Hepatic stellate cell (primary cell): ENCODE measurements at regions not wholly inside any gene's neighbourhood (a gene's known extent, or its start where the extent isn't known, plus 50 kb on each side); places are given as distances from the start of the nearest gene placed in this dataset.

Experiments
- DNase-seq: peaks from one replicate; pipeline ENCODE4 v3.0.0; 2011; ENCODE audit warnings: low spot score

- DNase-seq: no peak
Measured at GRCh38 chr7:1286946-1287645, 54.4 kb downstream of the UNCX start.

DNA sequence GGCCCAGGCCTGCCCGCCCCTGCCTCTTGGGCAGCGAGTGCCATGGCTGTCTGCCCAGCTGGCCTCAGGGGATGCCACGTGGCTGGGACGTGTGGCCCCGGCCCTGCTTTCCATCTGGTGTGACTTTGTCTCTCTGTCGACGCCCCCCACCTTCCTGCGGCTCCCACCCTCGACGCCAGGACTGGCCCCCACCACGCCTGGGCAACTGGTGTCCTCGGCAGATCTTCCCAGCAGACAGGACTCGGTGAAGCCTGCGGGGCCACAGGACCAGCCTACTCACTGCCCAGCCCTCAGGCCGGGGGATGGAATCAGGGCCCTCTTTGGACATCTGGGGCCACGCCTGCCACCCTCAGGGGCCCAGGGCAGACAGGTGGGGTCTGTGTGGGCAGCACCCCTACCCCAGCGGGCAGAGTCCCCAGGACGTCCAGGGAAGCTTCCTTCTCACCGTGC lies 55.1 kb downstream of the UNCX start:
- DNase-seq: no peak

DNA sequence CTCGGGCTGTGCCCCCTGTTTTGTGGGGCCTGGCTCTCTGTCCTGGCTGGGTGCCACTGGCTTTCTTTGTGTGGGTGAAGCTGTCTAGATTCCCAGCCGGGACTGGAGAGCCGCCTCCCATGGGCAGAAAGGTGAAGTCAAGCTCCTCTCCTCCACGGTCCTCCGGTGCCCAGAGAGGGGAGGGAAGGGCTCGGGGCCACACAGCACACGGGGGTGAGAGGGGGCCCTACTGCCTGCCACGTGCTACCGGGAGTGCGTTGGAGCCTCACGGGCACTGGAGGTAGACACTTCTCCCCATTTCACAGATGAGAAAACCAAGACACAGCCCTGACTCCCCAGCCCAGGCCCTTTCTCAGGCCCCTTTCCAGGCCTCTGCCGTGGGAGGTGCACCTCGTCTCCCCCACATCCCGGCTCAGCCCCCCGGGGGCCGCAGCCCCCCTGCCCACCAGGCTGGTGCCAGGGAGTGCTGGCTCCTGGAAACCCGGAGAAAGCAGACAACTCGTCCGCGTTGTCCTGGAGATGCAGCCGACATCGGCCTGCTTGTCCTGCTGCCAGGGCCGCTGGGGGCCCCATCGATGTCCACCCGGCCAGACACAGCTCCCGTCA lies 55.8 kb downstream of the UNCX start:
- no peak for DNase-seq

DNA sequence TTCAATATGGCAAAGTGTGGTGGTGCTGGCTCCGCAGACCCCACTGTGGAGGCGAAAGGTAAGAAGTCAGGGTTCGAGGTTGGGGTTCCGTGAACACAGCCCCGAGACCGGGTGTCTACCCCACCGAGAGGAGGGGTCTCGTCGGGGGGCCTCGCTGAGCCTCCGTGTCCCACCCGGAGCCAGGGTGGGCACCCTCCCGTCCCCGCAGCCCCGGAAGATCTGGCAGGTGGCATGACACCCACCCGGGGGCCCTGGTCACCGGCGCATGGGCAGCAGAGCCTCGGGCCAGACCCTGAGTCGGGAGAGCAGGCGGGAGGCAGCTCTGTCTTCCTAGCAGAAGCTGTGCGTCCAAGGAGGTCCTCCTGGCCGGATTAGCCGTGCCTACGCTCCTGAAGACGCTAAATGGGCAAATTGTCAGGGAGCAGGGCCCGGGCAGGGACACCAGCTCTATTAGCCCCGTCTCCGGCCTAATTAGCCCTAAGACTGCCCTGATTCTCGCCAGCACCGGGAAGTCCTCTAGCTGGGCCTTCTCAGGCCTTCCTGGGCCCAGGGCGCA lies 56.4 kb downstream of the UNCX start:
- no peak for DNase-seq

DNA sequence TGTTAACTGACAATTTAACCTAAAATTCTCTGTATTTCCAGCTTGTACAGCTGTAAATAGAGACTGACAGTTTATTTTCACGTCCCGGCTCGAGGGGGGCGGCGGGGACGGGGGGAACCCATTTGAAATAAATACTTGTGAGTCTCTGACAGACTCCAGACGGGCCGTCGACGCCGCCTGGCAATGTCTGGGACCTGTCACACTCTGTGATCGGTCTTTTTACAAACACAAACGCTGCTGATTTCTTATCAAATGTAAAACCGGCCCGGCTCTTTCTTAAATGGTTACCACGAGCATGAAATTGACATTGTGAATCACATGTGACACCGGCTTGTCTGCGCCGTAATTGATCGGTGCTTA lies 57.0 kb downstream of the UNCX start:
- DNase-seq: no peak

GRCh38 chr7:1290026-1290678 lies 57.5 kb downstream of the UNCX start:
- peak; percentile 48 for DNase-seq

GRCh38 chr7:1290679-1291356 lies 58.1 kb downstream of the UNCX start:
- no peak for DNase-seq

DNA sequence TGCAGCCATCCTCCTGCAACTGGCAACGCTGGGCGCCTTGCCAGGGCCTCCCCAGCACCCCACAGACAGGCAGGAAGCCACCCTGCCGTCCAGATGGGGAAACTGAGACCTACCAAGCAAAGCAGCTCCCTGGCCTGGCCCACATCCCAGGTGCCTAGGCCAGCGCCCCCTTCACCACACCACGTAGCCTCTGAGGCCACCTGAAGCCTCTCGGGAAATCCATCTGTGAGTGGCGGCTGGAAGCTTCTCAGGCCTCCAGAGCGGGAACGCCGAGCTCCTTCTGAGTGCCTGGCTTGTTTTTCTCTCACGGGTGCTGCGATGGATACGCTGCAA lies 58.7 kb downstream of the UNCX start:
- no peak for DNase-seq

DNA sequence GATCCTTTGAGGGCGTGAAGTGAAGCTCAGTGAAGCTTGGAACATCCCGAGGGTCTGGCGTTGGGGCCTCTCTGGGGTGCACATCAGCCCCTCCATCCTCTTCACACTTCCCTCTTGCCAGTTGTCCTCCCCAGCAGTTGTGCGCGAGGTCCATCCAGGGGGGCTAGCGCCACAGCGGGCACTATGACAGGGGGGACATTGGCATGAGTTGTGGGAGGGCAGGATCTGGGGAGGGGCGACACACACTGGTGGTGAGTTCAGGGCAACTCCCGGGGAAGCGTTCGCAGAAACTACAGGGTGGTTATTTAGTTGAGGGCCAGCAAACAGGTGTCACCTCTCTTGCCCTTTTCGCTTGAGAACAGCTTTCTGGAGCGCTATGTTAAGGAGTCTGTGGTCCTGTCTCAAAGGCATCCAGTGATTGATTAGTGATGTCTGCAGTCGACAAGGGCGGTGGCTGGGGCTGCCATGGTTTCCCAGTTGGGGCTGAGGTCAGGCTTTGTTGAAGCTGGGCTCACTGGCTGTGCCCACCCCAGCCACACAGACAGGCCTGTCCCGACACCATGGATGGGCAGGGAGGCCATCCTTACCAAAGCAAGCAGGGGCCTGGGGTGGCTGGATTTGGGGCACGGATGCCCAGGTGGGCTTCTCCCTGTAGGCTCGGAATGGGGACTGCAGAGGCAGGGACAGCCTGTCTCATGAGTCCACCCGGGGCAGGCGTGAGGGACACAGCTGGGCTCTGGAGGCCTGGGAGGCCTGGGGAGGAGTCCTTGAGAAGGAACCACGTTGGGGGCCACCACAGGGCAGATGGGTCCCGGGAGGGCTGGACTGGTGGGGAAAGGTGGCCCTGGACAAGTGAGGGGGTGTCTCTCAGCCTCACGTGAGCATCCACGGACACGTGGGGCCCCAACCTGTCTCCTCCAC lies 59.4 kb downstream of the UNCX start:
- no peak for DNase-seq

DNA sequence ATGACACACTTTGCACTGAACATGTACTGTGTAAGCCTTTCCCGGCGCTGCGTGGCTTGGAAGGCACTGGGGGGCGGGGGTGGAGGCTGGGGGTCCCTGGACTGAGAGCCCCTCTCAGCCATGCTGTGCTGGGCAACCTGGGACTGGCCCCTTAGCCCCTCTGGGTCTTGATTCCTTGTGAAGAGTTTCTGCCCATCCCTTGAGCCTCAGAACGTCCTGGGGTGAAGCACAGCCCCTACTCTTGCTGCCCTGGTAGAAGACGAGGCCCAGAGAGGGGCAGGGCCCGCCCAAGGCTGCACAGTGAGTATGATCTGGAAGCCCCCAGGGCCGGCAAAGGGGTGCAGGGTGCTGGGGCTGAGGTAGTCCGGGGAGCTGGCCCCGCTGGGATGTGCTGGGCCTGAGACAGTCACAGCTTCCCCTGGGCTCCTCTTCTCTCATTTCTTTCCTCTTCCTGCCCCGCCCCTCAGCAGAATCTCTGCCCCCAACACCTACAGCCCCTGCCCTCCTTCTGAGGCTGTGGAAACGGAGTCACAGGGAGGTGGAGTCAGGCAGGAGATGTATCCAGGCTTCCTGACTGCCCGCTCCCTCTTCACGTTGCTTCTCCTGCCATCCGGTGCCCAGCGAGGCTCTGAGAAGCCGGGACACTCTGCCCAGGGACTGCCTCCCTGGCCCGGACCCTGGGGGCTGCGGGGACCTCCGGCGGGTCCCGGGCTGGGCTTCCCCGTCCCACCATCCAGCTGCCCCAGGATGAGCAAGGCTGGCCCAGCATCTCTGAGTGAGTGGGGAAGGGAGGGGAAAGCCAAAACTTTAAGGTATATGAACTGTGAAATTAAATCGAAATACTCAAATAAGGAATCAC lies 60.5 kb downstream of the UNCX start:
- no peak for DNase-seq

DNA sequence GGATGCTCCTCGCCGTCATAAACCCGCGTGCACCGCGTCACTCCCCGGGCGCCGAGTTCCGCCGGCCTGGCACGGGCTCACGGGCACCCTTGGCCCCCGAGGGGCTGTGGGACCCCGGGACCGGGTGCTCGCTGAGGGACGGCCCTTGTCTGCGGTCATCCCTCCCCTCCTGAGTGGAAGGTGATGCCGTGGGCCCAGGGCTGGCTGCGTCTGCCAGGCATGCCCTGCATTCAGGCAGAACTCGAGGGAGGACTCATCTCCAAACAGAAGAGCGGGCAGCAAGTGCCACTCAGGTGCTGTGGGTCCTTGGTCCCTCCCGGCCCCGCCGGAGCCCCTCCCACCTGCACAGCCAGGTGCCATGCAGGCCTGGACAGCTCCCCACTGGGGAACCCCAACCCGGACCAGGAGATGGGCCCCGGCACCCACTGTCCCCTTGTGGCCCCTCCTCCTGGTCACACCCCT lies 61.3 kb downstream of the UNCX start:
- DNase-seq: no peak

GRCh38 chr7:1295776-1296355 lies 63.2 kb downstream of the UNCX start:
- DNase-seq: no peak

DNA sequence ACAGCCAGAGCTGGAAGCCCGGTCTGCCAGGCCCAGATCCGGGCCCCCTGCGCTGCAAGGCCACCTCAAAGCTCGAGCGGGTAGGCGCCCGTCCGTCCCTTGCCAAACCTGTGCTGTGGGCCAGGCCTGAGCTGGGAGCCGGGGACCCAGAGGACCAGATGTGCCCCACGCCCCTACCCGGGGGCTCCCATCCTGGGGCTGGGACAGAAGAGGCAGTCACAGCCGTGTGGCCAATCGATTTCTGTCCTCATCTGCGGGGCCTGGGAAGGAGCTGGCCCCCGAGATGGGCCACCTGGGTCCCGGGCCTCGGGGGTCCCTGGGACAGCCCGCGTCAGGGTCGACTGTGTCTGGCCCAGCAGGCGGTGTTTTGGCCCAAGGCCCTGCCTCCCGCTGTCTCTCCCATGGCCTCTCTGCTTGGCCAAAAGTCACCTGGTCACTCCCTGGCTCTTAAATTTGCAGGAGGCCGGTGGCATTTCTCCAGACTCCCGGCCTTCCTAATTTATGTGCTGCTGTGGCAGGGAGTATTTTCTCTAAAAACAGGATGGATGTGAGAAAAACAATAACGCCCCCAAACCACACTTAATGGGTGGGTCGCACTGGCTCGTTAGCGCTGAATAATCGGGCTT lies 63.8 kb downstream of the UNCX start:
- DNase-seq: no peak

DNA sequence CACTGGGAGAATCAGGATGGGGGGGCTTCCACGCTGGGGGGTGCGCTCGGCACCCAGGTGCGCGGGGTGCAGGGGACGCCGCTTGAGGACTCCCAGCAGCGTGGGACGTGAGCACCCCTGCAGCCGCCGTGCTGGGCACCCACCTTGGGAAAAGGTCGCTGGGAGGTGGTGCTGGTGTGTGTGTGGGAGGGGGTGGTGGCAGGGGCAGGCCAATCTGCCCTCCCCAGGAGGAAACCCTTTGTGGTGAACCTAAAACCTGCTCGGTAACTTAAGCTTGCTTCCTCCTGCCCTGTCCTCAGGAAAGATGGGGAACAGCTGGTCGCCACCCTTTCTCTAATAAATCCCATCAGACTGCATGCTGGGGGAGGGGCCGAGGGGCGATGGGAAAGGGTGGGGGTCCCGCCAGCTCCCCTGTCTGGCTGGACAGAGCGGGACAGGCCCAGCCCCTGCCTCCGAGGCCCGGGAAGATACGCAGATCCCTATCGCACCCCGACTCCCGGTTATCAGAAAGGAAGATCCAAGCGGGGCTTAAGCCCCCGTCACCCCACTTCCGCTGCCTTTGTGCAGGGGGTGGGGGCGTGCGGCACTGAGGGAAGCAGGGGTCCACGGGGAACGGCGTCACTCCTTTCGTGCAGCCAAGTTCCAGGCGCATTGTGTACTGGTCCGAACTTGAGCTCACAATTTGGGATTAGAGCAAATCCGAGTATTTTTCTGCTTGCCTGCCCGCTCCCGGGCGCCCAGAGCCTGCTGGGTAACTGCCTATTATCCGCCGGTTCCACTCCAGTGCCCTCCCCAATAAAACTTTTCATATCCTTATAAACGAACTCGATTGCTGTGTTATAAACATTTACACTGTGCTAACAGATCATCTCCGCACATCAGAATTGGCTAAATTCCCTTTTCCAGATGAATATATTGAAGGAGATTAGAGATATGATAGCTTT lies 64.6 kb downstream of the UNCX start:
- no peak for DNase-seq

- DNase-seq: no peak
Measured at GRCh38 chr7:1298051-1298930, 65.6 kb downstream of the UNCX start.

GRCh38 chr7:1298931-1299885 lies 66.5 kb downstream of the UNCX start:
- no peak for DNase-seq
